ENCODE measurements at regions not wholly inside any gene's neighbourhood (a gene's known extent, or its start where the extent isn't known, plus 50 kb on each side); places are given as distances from the start of the nearest gene placed in this dataset.

DNA sequence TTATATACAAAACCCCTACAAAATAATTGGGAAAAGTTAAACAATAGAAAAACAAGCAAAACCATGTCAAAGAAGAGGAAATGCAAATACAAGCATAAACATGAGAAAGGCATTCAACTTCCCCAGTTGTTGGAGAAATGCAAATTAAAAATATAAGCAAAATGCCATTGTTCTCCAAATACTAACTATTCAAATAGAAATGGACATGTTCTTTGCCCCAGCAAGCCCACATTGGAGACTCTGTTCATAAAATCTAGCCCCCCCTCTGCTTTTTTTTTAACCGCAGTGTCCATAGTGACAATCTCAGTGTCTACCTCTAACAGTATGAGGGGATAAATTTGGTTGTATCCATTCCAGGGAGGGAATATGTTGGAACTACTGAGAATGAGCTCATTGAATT lies 59.7 kb upstream of the LCTL start:
- TF ChIP-seq, protein P1, sequence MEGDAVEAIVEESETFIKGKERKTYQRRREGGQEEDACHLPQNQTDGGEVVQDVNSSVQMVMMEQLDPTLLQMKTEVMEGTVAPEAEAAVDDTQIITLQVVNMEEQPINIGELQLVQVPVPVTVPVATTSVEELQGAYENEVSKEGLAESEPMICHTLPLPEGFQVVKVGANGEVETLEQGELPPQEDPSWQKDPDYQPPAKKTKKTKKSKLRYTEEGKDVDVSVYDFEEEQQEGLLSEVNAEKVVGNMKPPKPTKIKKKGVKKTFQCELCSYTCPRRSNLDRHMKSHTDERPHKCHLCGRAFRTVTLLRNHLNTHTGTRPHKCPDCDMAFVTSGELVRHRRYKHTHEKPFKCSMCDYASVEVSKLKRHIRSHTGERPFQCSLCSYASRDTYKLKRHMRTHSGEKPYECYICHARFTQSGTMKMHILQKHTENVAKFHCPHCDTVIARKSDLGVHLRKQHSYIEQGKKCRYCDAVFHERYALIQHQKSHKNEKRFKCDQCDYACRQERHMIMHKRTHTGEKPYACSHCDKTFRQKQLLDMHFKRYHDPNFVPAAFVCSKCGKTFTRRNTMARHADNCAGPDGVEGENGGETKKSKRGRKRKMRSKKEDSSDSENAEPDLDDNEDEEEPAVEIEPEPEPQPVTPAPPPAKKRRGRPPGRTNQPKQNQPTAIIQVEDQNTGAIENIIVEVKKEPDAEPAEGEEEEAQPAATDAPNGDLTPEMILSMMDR (IDR thresholded peaks at IDR 0.05) = no peak
- TF ChIP-seq POLR2A (IDR thresholded peaks at IDR 0.05) = no peak

Data from testis (tissue), 2 donors.